ENCODE measurements at regions not wholly inside any gene's neighbourhood (a gene's known extent, or its start where the extent isn't known, plus 50 kb on each side); places are given as distances from the start of the nearest gene placed in this dataset.

DNA sequence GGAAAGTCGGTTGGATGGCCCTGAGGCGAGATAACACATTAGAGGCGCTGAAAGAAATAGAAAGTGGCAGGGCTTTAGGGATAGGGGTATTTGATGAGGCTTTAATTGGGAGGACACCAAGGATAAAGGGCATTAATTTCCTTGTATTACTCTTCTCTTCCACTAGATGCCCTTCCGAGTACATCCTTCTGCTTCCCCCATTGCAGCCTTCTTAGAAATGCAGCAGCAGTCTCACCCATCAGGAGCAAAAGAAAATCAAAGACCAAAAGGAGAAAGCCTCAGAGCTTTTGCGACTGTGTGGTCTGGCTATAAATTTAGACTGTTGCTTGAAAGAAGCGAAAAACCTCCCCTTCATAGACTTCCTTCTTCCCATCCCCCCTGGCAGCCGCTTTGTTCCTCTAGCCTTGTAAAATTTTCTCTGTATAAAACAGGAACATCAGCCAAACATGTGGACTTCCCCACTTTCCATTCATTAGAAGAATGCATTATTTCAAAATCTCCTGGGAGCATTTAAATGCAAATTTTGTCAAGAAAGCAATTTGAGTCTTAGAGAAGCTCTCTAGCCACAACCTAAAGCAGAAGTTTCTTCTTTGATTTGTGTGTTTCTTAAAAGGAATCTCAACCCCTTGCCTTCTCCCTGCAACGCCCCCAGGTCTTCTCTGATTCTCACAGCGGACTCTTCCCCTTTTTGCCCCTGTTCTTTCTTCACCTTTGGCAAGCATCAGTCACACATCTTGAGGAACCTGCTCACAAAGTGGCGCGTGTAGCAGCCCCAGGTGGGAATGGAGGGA is 76.6 kb downstream of the NDUFS5 start (continued):
- TF ChIP-seq, protein P1, sequence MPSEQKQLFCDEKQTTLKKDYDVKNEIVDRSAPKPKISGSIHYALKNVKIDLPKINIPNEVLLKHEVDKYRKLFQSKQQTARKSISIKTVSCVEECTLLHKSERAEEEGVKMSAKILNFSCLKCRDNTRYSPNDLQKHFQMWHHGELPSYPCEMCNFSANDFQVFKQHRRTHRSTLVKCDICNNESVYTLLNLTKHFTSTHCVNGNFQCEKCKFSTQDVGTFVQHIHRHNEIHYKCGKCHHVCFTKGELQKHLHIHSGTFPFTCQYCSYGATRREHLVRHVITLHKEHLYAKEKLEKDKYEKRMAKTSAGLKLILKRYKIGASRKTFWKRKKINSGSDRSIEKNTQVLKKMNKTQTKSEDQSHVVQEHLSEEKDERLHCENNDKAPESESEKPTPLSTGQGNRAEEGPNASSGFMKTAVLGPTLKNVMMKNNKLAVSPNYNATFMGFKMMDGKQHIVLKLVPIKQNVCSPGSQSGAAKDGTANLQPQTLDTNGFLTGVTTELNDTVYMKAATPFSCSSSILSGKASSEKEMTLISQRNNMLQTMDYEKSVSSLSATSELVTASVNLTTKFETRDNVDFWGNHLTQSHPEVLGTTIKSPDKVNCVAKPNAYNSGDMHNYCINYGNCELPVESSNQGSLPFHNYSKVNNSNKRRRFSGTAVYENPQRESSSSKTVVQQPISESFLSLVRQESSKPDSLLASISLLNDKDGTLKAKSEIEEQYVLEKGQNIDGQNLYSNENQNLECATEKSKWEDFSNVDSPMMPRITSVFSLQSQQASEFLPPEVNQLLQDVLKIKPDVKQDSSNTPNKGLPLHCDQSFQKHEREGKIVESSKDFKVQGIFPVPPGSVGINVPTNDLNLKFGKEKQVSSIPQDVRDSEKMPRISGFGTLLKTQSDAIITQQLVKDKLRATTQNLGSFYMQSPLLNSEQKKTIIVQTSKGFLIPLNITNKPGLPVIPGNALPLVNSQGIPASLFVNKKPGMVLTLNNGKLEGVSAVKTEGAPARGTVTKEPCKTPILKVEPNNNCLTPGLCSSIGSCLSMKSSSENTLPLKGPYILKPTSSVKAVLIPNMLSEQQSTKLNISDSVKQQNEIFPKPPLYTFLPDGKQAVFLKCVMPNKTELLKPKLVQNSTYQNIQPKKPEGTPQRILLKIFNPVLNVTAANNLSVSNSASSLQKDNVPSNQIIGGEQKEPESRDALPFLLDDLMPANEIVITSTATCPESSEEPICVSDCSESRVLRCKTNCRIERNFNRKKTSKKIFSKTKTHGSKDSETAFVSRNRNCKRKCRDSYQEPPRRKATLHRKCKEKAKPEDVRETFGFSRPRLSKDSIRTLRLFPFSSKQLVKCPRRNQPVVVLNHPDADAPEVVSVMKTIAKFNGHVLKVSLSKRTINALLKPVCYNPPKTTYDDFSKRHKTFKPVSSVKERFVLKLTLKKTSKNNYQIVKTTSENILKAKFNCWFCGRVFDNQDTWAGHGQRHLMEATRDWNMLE (tag by site-specific recombination; conservative IDR thresholded peaks at IDR 0.05; ENCODE audit: low read depth) = no peak
- peak; percentile 40; the same call in 1 of the 2 replicates for TF ChIP-seq KLF8 (tag by site-specific recombination; IDR thresholded peaks at IDR 0.05)
- no peak for TF ChIP-seq ZNF830 (tag by site-specific recombination; IDR thresholded peaks at IDR 0.05; ENCODE audit: low read depth)
- 0 out of 2 replicates have a peak, but pooled peaks have one; percentile 18 for TF ChIP-seq ZNF639 (tag by site-specific recombination; IDR thresholded peaks at IDR 0.05)
- TF ChIP-seq, protein P2, sequence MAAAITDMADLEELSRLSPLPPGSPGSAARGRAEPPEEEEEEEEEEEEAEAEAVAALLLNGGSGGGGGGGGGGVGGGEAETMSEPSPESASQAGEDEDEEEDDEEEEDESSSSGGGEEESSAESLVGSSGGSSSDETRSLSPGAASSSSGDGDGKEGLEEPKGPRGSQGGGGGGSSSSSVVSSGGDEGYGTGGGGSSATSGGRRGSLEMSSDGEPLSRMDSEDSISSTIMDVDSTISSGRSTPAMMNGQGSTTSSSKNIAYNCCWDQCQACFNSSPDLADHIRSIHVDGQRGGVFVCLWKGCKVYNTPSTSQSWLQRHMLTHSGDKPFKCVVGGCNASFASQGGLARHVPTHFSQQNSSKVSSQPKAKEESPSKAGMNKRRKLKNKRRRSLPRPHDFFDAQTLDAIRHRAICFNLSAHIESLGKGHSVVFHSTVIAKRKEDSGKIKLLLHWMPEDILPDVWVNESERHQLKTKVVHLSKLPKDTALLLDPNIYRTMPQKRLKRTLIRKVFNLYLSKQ (tag by site-specific recombination; IDR thresholded peaks at IDR 0.05; ENCODE audit: borderline replicate concordance) = no peak
- TF ChIP-seq ZNF600 (tag by site-specific recombination; IDR thresholded peaks at IDR 0.05) = no peak
- TF ChIP-seq ZBTB11 (tag by site-specific recombination; conservative IDR thresholded peaks at IDR 0.05; ENCODE audit: low read depth) = no peak
- TF ChIP-seq BCL11B (tag by site-specific recombination; IDR thresholded peaks at IDR 0.05; ENCODE audit: low read depth) = no peak; the same call in 1 of the 2 replicates
- no peak for TF ChIP-seq ZNF266 (tag by site-specific recombination; IDR thresholded peaks at IDR 0.05; ENCODE audit: low read depth)
- TF ChIP-seq ZNF501 (tag by site-specific recombination; IDR thresholded peaks at IDR 0.05) = no peak
- no peak for TF ChIP-seq MYNN (tag by site-specific recombination; IDR thresholded peaks at IDR 0.05; ENCODE audit: borderline replicate concordance)
- TF ChIP-seq KLF10 (tag by site-specific recombination; IDR thresholded peaks at IDR 0.05) = no peak
- TF ChIP-seq GLIS1 (tag by site-specific recombination; IDR thresholded peaks at IDR 0.05) = no peak
- TF ChIP-seq ZNF146 (tag by site-specific recombination; IDR thresholded peaks at IDR 0.05) = no peak
- no peak for TF ChIP-seq ZNF214 (tag by site-specific recombination; IDR thresholded peaks at IDR 0.05; ENCODE audit: borderline replicate concordance)
- TF ChIP-seq ZNF350 (tag by site-specific recombination; IDR thresholded peaks at IDR 0.05) = no peak
- TF ChIP-seq ZNF416 (tag by site-specific recombination; IDR thresholded peaks at IDR 0.05) = no peak
- no peak for TF ChIP-seq ZNF324 (tag by site-specific recombination; IDR thresholded peaks at IDR 0.05)
- no peak for TF ChIP-seq ZNF510 (tag by site-specific recombination; IDR thresholded peaks at IDR 0.05; ENCODE audit: insufficient replicate concordance)
- no peak for TF ChIP-seq ZEB2 (tag by site-specific recombination; IDR thresholded peaks at IDR 0.05)
- no peak for TF ChIP-seq PBX3 (CRISPR knock-in tag; IDR thresholded peaks at IDR 0.05)
- TF ChIP-seq YY2 (tag by site-specific recombination; IDR thresholded peaks at IDR 0.05) = no peak
- no peak for TF ChIP-seq ZNF548 (tag by site-specific recombination; IDR thresholded peaks at IDR 0.05)
- TF ChIP-seq, protein P3, sequence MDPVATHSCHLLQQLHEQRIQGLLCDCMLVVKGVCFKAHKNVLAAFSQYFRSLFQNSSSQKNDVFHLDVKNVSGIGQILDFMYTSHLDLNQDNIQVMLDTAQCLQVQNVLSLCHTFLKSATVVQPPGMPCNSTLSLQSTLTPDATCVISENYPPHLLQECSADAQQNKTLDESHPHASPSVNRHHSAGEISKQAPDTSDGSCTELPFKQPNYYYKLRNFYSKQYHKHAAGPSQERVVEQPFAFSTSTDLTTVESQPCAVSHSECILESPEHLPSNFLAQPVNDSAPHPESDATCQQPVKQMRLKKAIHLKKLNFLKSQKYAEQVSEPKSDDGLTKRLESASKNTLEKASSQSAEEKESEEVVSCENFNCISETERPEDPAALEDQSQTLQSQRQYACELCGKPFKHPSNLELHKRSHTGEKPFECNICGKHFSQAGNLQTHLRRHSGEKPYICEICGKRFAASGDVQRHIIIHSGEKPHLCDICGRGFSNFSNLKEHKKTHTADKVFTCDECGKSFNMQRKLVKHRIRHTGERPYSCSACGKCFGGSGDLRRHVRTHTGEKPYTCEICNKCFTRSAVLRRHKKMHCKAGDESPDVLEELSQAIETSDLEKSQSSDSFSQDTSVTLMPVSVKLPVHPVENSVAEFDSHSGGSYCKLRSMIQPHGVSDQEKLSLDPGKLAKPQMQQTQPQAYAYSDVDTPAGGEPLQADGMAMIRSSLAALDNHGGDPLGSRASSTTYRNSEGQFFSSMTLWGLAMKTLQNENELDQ (tag by site-specific recombination; IDR thresholded peaks at IDR 0.05; ENCODE audit: low read depth) = no peak
